K562 (cell line): ENCODE measurements at regions not wholly inside any gene's neighbourhood (a gene's known extent, or its start where the extent isn't known, plus 50 kb on each side); places are given as distances from the start of the nearest gene placed in this dataset.

Experiments used
- ATAC-seq: fragments of 200-7000 bp; cut with Tn5 transposase; 3 replicates; pipeline ENCODE4 v1.9.1; 2020; ENCODE audit warnings: moderate library complexity
- BruUV-seq: library from RNA; stranded (reverse); fragments of 400-500 nt; replicated peaks from 2 replicates; lab custom pipeline; 2021; lab: Mats Ljungman, UMichigan
- CTCF ChIA-PET: fragments of 300-600 bp; formaldehyde crosslinking; extraction: SDS; loops from one replicate; lab custom pipeline; 2021; ENCODE audit warnings: low intra/inter-chr PET ratio; lab: Yijun Ruan, JAX
- POLR2A ChIA-PET: fragments of 300-600, 350-650 bp; sonication (Branson Sonifier 250); formaldehyde crosslinking; extraction: SDS; loops from one replicate; lab custom pipeline; 2021; ENCODE audit warnings: antibody characterized with exemption, inconsistent platforms; lab: Yijun Ruan, JAX
- DNase-seq, 4 experiments: peaks; one replicate each; pipeline versions ENCODE4 v3.0.0 to v3.0.0-alpha.2; 2011 to 2018; ENCODE audit warnings: low spot score in 3 of 4, mixed read lengths in 3 of 4; ENCODE audit errors: extremely low read depth in 1 of 4
- FAIRE-seq: peaks from 2 replicates; lab custom pipeline; 2011; peaks lifted over from hg19 to GRCh38; lab: Jason Lieb, UNC
- H2AFZ ChIP-seq: 2 replicates; pipeline ENCODE4 v1.6.0; 2011; ENCODE audit warnings: low read depth, low read length, control low read depth, inconsistent platforms
- H3K27ac ChIP-seq: fragments of 200-600 bp; 3 replicates; pipeline ENCODE4 v1.8.0; 2011; ENCODE audit warnings: low read depth, mild to moderate bottlenecking, control low read depth, inconsistent platforms, low read length, moderate library complexity, mixed read lengths; ENCODE audit errors: extremely low read depth
- H3K27me3 ChIP-seq, 2 experiments: fragments of 300-600 bp in 1 of 2; 2 replicates in 1 of 2; 3 replicates in 1 of 2; pipeline versions ENCODE4 v1.6.0 to v1.8.0; 2011; ENCODE audit warnings: inconsistent platforms in 2 of 2, low read length in 2 of 2, mild to moderate bottlenecking in 1 of 2, mixed read lengths in 1 of 2, moderate library complexity in 1 of 2; ENCODE audit not compliant: control insufficient read depth in 2 of 2, insufficient read depth in 2 of 2
- H3K36me3 ChIP-seq: fragments of 300-600 bp; 3 replicates; pipeline ENCODE4 v1.8.0; 2011; ENCODE audit warnings: mild to moderate bottlenecking, low read length, inconsistent platforms; ENCODE audit not compliant: control insufficient read depth, insufficient read depth
- H3K4me1 ChIP-seq, 2 experiments: fragments of 200-600 bp in 1 of 2; replicated peaks in 1 of 2; 2 replicates in 1 of 2; 3 replicates in 1 of 2; pipeline versions ENCODE4 v1.5.1 to v1.8.0; 2011; ENCODE audit warnings: inconsistent platforms in 2 of 2, low read length in 2 of 2, mild to moderate bottlenecking in 1 of 2, mixed read lengths in 1 of 2, moderate library complexity in 1 of 2; ENCODE audit not compliant: control insufficient read depth in 2 of 2, insufficient read depth in 2 of 2
- H3K4me2 ChIP-seq: 2 replicates; pipeline ENCODE4 v1.6.1; 2011; ENCODE audit warnings: low read length, control low read depth, inconsistent platforms, mixed read lengths; ENCODE audit not compliant: insufficient read depth
- H3K4me3 ChIP-seq: fragments of 200-600 bp; sonication (generic), shearing (Covaris generic); 2 replicates; pipeline ENCODE4 v1.5.1; 2016; ENCODE audit warnings: control low read depth, inconsistent platforms
- H3K79me2 ChIP-seq: fragments of 200-600 bp; 3 replicates; pipeline ENCODE4 v1.8.0; 2011; ENCODE audit warnings: low read length, inconsistent platforms; ENCODE audit not compliant: control insufficient read depth, insufficient read depth
- H3K9ac ChIP-seq, 2 experiments: 2 replicates each; pipeline versions ENCODE4 v1.6.0 to v1.6.1; 2011; ENCODE audit warnings: low read depth in 2 of 2, low read length in 2 of 2, control low read depth in 1 of 2, inconsistent platforms in 1 of 2, mild to moderate bottlenecking in 1 of 2, mixed read lengths in 1 of 2; ENCODE audit not compliant: insufficient read depth in 1 of 2
- H3K9me1 ChIP-seq: one replicate; pipeline ENCODE4 v1.6.0; 2011; ENCODE audit warnings: inconsistent platforms, mild to moderate bottlenecking, low read length, moderate library complexity; ENCODE audit not compliant: control insufficient read depth, insufficient read depth
- H3K9me3 ChIP-seq: replicated peaks from 2 replicates; pipeline ENCODE4 v1.5.1; 2011; ENCODE audit warnings: low read depth, low read length, inconsistent platforms; ENCODE audit not compliant: control insufficient read depth, insufficient read depth
- H4K20me1 ChIP-seq: replicated peaks from 2 replicates; pipeline ENCODE4 v1.6.1; 2011; ENCODE audit warnings: low read length, inconsistent platforms, mixed read lengths; ENCODE audit not compliant: control insufficient read depth, insufficient read depth
- ATF7 ChIP-seq: fragments of 450-650 bp; IDR thresholded peaks from 2 replicates; pipeline ENCODE4 v1.7.1; 2014; ENCODE audit warnings: mild to moderate bottlenecking, moderate library complexity
- CBX1 ChIP-seq: sonication (generic); IDR thresholded peaks from 2 replicates; pipeline ENCODE4 v1.6.1; 2016; ENCODE audit warnings: antibody characterized with exemption, low read depth, mild to moderate bottlenecking
- DEAF1 ChIP-seq: fragments of 450-650 bp; formaldehyde crosslinking; IDR thresholded peaks from 2 replicates; pipeline ENCODE4 v1.4.0; 2020; ENCODE audit warnings: mild to moderate bottlenecking, moderate library complexity
- MLLT1 ChIP-seq, 2 experiments: fragments of 450-650 bp; IDR thresholded peaks; 2 replicates each; pipeline ENCODE4 v1.6.1; 2016
- MTF1 ChIP-seq: fragments of 250-450 bp; sonication (Bioruptor Pico); IDR thresholded peaks from 2 replicates; pipeline ENCODE4 v1.9.0; 2021; ENCODE audit warnings: moderate library complexity, mild to moderate bottlenecking, inconsistent platforms, borderline replicate concordance
- PHF20 ChIP-seq: fragments of 450-650 bp; IDR thresholded peaks from 2 replicates; pipeline ENCODE4 v1.6.1; 2018; ENCODE audit not compliant: partially characterized antibody
- USF1 ChIP-seq: sonication (generic); formaldehyde crosslinking; IDR thresholded peaks from 2 replicates; pipeline ENCODE4 v1.9.0; 2022; ENCODE audit warnings: mild to moderate bottlenecking, missing genetic modification reagents
- ZNF354B ChIP-seq: fragments of 250-450 bp; sonication (Bioruptor Pico); IDR thresholded peaks from 2 replicates; pipeline ENCODE4 v1.4.0; 2020
- WGBS: fragments of 100-300 bp; shearing (Covaris generic); methylation state at CpG from one replicate; pipeline ENCODE4 v1.1.6; 2016; ENCODE audit warnings: low coverage, mixed read lengths; ENCODE audit not compliant: insufficient coverage; ENCODE audit errors: missing lambda C conversion rate; 5-methylcytosine and 5-hydroxymethylcytosine counted together
- in situ Hi-C: fragments of 300-500 bp; cut with MboI; formaldehyde crosslinking; loops from 4 replicates; pipeline ENCODE4 v1.15.0; 2018; ENCODE audit warnings: inconsistent platforms, mixed read lengths
- intact Hi-C: fragments of 100-400 bp; cut with micrococcal nuclease; formaldehyde crosslinking; loops from 2 replicates; pipeline ENCODE4 v1.14.2; 2022

GRCh38 chr10:78600121-78600665 lies 468.6 kb upstream of the ZMIZ1 start:
- no peak overlapping the region for H3K27ac ChIP-seq
- peaks cover 2 to 36% of the 10 kb centered on the region in 2 experiments; a peak in 2 of 5 replicates for H3K27me3 ChIP-seq
- no peak overlapping the region for H3K4me3 ChIP-seq
- no TSS peak for BruUV-seq
- no peak for FAIRE-seq
- TF ChIP-seq DEAF1 (CRISPR knock-in tag) (no peak), PHF20 (no peak), MTF1 (CRISPR knock-in tag) (no peak), ATF7 (no peak), MLLT1 (IDR thresholded peaks at IDR 0.05) (no peak), CBX1 (no peak), USF1 (CRISPR knock-in tag) (no peak), ZNF354B (CRISPR knock-in tag) (no peak)
- WGBS: 2% methylated on average over 5 of the region's 5 CpGs
- in situ Hi-C loops: no loop called here
- intact Hi-C loops: no loop called here
- no peaks in the 10 kb centered on the region for H3K4me1 ChIP-seq
- no peak for ATAC-seq
- no peaks in the 10 kb centered on the region for H3K9me3 ChIP-seq
- no peak overlapping the region for H2AFZ ChIP-seq
- POLR2A ChIA-PET: no interaction called here
- CTCF ChIA-PET: no interaction called here
- no peak overlapping the region for H3K4me2 ChIP-seq
- no peak for DNase-seq
- no peaks in the 10 kb centered on the region for H3K79me2 ChIP-seq
- no peaks in the 10 kb centered on the region for H3K36me3 ChIP-seq
- H3K9me1 ChIP-seq: no peaks in the 10 kb centered on the region
- H3K9ac ChIP-seq: no peak overlapping the region
- no peaks in the 10 kb centered on the region for H4K20me1 ChIP-seq
